ENCODE measurements at regions not wholly inside any gene's neighbourhood (a gene's known extent, or its start where the extent isn't known, plus 50 kb on each side); places are given as distances from the start of the nearest gene placed in this dataset.

- H3K36me3 Mint-ChIP-seq, result peaks cover 0 to 4% of the 10 kb centered on the region in 2 donors
- TF ChIP-seq CTCF (IDR thresholded peaks at IDR 0.05), result no peak
Observed at GRCh38 chr9:108323615-108324014, 532.2 kb downstream of the ACTL7B start.

GRCh38 chr9:108322326-108323098 lies 533.3 kb downstream of the ACTL7B start:
- H3K4me1 Mint-ChIP-seq, result peaks cover 5% of the 10 kb centered on the region

More at GRCh38 chr9:108323615-108324014, 532.2 kb downstream of the ACTL7B start:
- H3K4me1 Mint-ChIP-seq, result peaks cover 5% of the 10 kb centered on the region
- no peak overlapping the region for H2AFZ ChIP-seq (ENCODE audit: insufficient read depth, low read depth, low read length, poor library complexity, severe bottlenecking)
- no CpG with 5 or more reads among the region's 3 CpGs for WGBS (ENCODE audit: insufficient coverage)
- H3K4me3 Mint-ChIP-seq, result no peak overlapping the region
- peaks cover 8 to 12% of the 10 kb centered on the region in 2 donors for H3K9me3 ChIP-seq (replicated peaks in 1 of 2; ENCODE audit: control insufficient read depth in 1 of 2, insufficient read depth in 1 of 2, low read length in 2 of 2)
- H3K9ac ChIP-seq (ENCODE audit: insufficient read depth, low read length, poor library complexity, severe bottlenecking), result no peak overlapping the region
- no peaks in the 10 kb centered on the region for H3K36me3 ChIP-seq (replicated peaks in 1 of 2; ENCODE audit: control insufficient read depth in 1 of 2, insufficient read depth in 2 of 2, low read length in 2 of 2)
- H3K79me2 ChIP-seq (ENCODE audit: insufficient read depth, low read length), result no peaks in the 10 kb centered on the region
- no peak overlapping the region for H3K27ac Mint-ChIP-seq
- DNase-seq, result no peak
- H3K9me3 Mint-ChIP-seq, result peaks cover 21 to 37% (median 32%) of the 10 kb centered on the region in 7 donors
- H3K27me3 Mint-ChIP-seq (ENCODE audit: low read depth in 3 of 3), result peaks cover 1 to 3% (median 2%) of the 10 kb centered on the region in 3 donors
- intact Hi-C loops (cut with micrococcal nuclease), result no loop called here
- no peaks in the 10 kb centered on the region for H4K20me1 ChIP-seq (ENCODE audit: insufficient read depth, low read length)
- no peak overlapping the region for H3K27ac ChIP-seq (ENCODE audit: low read depth in 1 of 2, low read length in 2 of 2)
- H3K4me1 ChIP-seq (ENCODE audit: control insufficient read depth in 1 of 2, insufficient read depth in 2 of 2, low read length in 2 of 2), result peaks cover 5 to 6% of the 10 kb centered on the region in 2 donors
- H3K4me3 ChIP-seq (replicated peaks in 1 of 3; ENCODE audit: low read depth in 2 of 3, low read length in 3 of 3), result no peak overlapping the region
- H3K27me3 ChIP-seq (ENCODE audit: control insufficient read depth in 2 of 2, insufficient read depth in 2 of 2, low read length in 2 of 2), result no peaks in the 10 kb centered on the region
- no peak overlapping the region for H3K4me2 ChIP-seq (replicated peaks; ENCODE audit: extremely low read depth, low read length, poor library complexity, severe bottlenecking)

More at GRCh38 chr9:108322326-108323098, 533.3 kb downstream of the ACTL7B start:
- Mint-ChIP-seq H3K36me3 (peaks cover 0 to 4% of the 10 kb centered on the region in 2 donors), H3K27ac (no peak overlapping the region), H3K4me3 (no peak overlapping the region), H3K27me3 (ENCODE audit: low read depth in 3 of 3) (peaks cover 2 to 3% (median 2%) of the 10 kb centered on the region in 3 donors), H3K9me3 (peaks cover 12 to 31% (median 27%) of the 10 kb centered on the region in 7 donors)
- H3K4me3 ChIP-seq (replicated peaks in 1 of 3; ENCODE audit: low read depth in 2 of 3, low read length in 3 of 3), result no peak overlapping the region
- H2AFZ ChIP-seq (ENCODE audit: insufficient read depth, low read depth, low read length, poor library complexity, severe bottlenecking), result no peak overlapping the region
- DNase-seq, result no peak
- H4K20me1 ChIP-seq (ENCODE audit: insufficient read depth, low read length), result no peaks in the 10 kb centered on the region
- WGBS (ENCODE audit: insufficient coverage), result no CpG with 5 or more reads among the region's 1 CpG
- H3K9me3 ChIP-seq (replicated peaks in 1 of 2; ENCODE audit: control insufficient read depth in 1 of 2, insufficient read depth in 1 of 2, low read length in 2 of 2), result peaks cover 2 to 8% of the 10 kb centered on the region in 2 donors
- no peak overlapping the region for H3K9ac ChIP-seq (ENCODE audit: insufficient read depth, low read length, poor library complexity, severe bottlenecking)
- H3K4me1 ChIP-seq (ENCODE audit: control insufficient read depth in 1 of 2, insufficient read depth in 2 of 2, low read length in 2 of 2), result peaks cover 5 to 6% of the 10 kb centered on the region in 2 donors
- no peaks in the 10 kb centered on the region for H3K36me3 ChIP-seq (replicated peaks in 1 of 2; ENCODE audit: control insufficient read depth in 1 of 2, insufficient read depth in 2 of 2, low read length in 2 of 2)
- H3K79me2 ChIP-seq (ENCODE audit: insufficient read depth, low read length), result no peaks in the 10 kb centered on the region
- intact Hi-C loops (cut with micrococcal nuclease), result no loop called here
- no peak overlapping the region for H3K4me2 ChIP-seq (replicated peaks; ENCODE audit: extremely low read depth, low read length, poor library complexity, severe bottlenecking)
- no peak for TF ChIP-seq CTCF (IDR thresholded peaks at IDR 0.05)
- no peak overlapping the region for H3K27ac ChIP-seq (ENCODE audit: low read depth in 1 of 2, low read length in 2 of 2)
- no peaks in the 10 kb centered on the region for H3K27me3 ChIP-seq (ENCODE audit: control insufficient read depth in 2 of 2, insufficient read depth in 2 of 2, low read length in 2 of 2)

Data from CD14-positive monocyte (primary cell).